Neural crest cell (in vitro differentiated cells): ENCODE measurements at regions not wholly inside any gene's neighbourhood (a gene's known extent, or its start where the extent isn't known, plus 50 kb on each side); places are given as distances from the start of the nearest gene placed in this dataset.

Experiments used
- DNase-seq: peaks from one replicate; pipeline ENCODE4 v3.0.0; 2021; ENCODE audit warnings: low read depth, mixed read lengths, low spot score
- H3K27ac Mint-ChIP-seq: one replicate; pipeline ENCODE4 v1.8.0; 2021; ENCODE audit warnings: mild to moderate bottlenecking, mixed read lengths; ENCODE audit not compliant: unreplicated experiment
- H3K27me3 Mint-ChIP-seq: 2 replicates; pipeline ENCODE4 v1.8.0; 2021; ENCODE audit warnings: low read depth, mild to moderate bottlenecking, mixed read lengths
- H3K36me3 Mint-ChIP-seq: 2 replicates; pipeline ENCODE4 v1.8.0; 2021; ENCODE audit warnings: low read depth, mild to moderate bottlenecking, mixed read lengths
- H3K4me1 Mint-ChIP-seq: 2 replicates; pipeline ENCODE4 v1.8.0; 2021; ENCODE audit warnings: mixed read lengths
- H3K4me3 Mint-ChIP-seq: one replicate; pipeline ENCODE4 v1.8.0; 2021; ENCODE audit warnings: mild to moderate bottlenecking, mixed read lengths
- H3K9me3 Mint-ChIP-seq: 2 replicates; pipeline ENCODE4 v1.8.0; 2021; ENCODE audit warnings: mixed read lengths
- CTCF ChIP-seq: fragments of 200-600 bp; sonication (generic); conservative IDR thresholded peaks from 2 replicates; pipeline ENCODE4 v1.5.0; 2021; ENCODE audit warnings: antibody characterized with exemption, mild to moderate bottlenecking

GRCh38 chr13:31631746-31632145 lies 107.6 kb upstream of the RXFP2 start:
- H3K27me3 Mint-ChIP-seq: no peaks in the 10 kb centered on the region
- no peak overlapping the region for H3K27ac Mint-ChIP-seq

GRCh38 chr13:31638577-31638976 lies 100.7 kb upstream of the RXFP2 start:
- Mint-ChIP-seq H3K36me3 (peaks cover 5% of the 10 kb centered on the region), H3K27me3 (no peaks in the 10 kb centered on the region), H3K4me3 (no peak overlapping the region), H3K9me3 (peaks cover 6% of the 10 kb centered on the region), H3K27ac (no peak overlapping the region), H3K4me1 (no peaks in the 10 kb centered on the region)
- no peak for TF ChIP-seq CTCF
- no peak for DNase-seq

More at GRCh38 chr13:31631746-31632145, 107.6 kb upstream of the RXFP2 start:
- no peaks in the 10 kb centered on the region for H3K4me1 Mint-ChIP-seq
- DNase-seq: no peak
- peaks cover 4% of the 10 kb centered on the region for H3K9me3 Mint-ChIP-seq
- H3K36me3 Mint-ChIP-seq: peaks cover 2% of the 10 kb centered on the region
- H3K4me3 Mint-ChIP-seq: no peak overlapping the region
- no peak for TF ChIP-seq CTCF

- Mint-ChIP-seq H3K4me3 (no peak overlapping the region), H3K27ac (no peak overlapping the region), H3K36me3 (peaks cover 5% of the 10 kb centered on the region), H3K4me1 (no peaks in the 10 kb centered on the region), H3K9me3 (peaks cover 6% of the 10 kb centered on the region), H3K27me3 (no peaks in the 10 kb centered on the region)
- DNase-seq: no peak
- no peak for TF ChIP-seq CTCF
Measured at GRCh38 chr13:31639443-31640163, 99.7 kb upstream of the RXFP2 start.

GRCh38 chr13:31649766-31650165 lies 89.6 kb upstream of the RXFP2 start:
- DNase-seq: no peak
- Mint-ChIP-seq H3K9me3 (no peaks in the 10 kb centered on the region), H3K4me3 (no peak overlapping the region), H3K36me3 (no peaks in the 10 kb centered on the region), H3K4me1 (no peaks in the 10 kb centered on the region), H3K27ac (no peak overlapping the region), H3K27me3 (peaks cover 4% of the 10 kb centered on the region)
- no peak for TF ChIP-seq CTCF

GRCh38 chr13:31653730-31654129 lies 85.6 kb upstream of the RXFP2 start:
- Mint-ChIP-seq H3K4me1 (no peaks in the 10 kb centered on the region), H3K27ac (no peak overlapping the region), H3K9me3 (no peaks in the 10 kb centered on the region), H3K36me3 (no peaks in the 10 kb centered on the region), H3K4me3 (no peak overlapping the region), H3K27me3 (no peaks in the 10 kb centered on the region)
- no peak for DNase-seq
- no peak for TF ChIP-seq CTCF
